HFF-Myc (cell line): ENCODE measurements at regions not wholly inside any gene's neighbourhood (a gene's known extent, or its start where the extent isn't known, plus 50 kb on each side); places are given as distances from the start of the nearest gene placed in this dataset.

ENCODE experiments used
- DNase-seq: peaks from one replicate; pipeline ENCODE4 v3.0.0-alpha.2; 2011; ENCODE audit warnings: low read depth; ENCODE audit errors: extremely low read depth
- H3K4me3 ChIP-seq: replicated peaks from 2 replicates; pipeline ENCODE4 v1.5.1; 2011; ENCODE audit warnings: low read depth, mild to moderate bottlenecking, control low read depth, low read length
- TF ChIP-seq, protein P1 (sequence below): IDR thresholded peaks from 2 replicates; pipeline ENCODE4 v1.5.1; 2012; ENCODE audit warnings: mild to moderate bottlenecking, low read depth, low read length, control low read depth; ENCODE audit errors: missing control alignments

DNA sequence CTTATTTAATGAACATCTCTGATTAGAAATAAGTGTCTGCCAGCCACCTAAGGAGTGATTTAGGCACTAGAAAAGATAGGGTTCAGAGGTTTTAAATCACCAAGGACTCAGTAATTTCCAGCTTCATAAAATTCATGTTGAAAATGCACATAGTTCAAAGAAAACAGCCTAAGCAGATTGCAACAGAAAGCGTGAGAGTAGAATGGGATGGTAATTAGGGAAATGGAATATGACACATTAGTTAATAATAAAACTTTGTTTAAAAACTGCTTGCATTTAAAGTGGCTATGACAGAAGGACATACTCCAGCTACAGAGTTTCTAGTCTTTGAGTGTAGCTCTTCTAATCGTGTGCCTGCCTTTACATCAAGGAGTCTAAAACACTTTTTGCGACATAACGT lies 490.8 kb downstream of the TLE4 start:
- DNase-seq: no peak
- TF ChIP-seq, protein P1, sequence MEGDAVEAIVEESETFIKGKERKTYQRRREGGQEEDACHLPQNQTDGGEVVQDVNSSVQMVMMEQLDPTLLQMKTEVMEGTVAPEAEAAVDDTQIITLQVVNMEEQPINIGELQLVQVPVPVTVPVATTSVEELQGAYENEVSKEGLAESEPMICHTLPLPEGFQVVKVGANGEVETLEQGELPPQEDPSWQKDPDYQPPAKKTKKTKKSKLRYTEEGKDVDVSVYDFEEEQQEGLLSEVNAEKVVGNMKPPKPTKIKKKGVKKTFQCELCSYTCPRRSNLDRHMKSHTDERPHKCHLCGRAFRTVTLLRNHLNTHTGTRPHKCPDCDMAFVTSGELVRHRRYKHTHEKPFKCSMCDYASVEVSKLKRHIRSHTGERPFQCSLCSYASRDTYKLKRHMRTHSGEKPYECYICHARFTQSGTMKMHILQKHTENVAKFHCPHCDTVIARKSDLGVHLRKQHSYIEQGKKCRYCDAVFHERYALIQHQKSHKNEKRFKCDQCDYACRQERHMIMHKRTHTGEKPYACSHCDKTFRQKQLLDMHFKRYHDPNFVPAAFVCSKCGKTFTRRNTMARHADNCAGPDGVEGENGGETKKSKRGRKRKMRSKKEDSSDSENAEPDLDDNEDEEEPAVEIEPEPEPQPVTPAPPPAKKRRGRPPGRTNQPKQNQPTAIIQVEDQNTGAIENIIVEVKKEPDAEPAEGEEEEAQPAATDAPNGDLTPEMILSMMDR: no peak
- H3K4me3 ChIP-seq: no peak overlapping the region

DNA sequence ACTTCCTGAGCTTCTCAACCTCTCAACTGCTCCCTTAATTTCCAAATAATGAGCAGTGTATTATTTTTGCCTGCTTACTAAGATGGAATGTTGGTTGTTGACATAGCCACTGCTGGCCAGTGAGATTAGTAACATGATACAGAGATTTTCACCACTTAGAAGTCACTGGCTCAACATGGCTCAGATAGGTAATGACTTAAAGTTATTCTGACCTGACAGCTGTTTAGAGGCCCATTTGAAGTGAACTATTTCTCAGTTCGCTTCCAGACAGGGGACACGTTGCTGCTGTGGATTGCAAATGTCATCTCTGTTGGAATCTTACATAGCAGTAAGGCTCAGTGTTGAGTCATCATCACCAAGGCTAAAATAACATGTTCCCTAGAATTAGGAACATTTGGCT lies 490.2 kb downstream of the TLE4 start:
- TF ChIP-seq, protein P1: no peak
- peak; percentile 43 for DNase-seq

DNA sequence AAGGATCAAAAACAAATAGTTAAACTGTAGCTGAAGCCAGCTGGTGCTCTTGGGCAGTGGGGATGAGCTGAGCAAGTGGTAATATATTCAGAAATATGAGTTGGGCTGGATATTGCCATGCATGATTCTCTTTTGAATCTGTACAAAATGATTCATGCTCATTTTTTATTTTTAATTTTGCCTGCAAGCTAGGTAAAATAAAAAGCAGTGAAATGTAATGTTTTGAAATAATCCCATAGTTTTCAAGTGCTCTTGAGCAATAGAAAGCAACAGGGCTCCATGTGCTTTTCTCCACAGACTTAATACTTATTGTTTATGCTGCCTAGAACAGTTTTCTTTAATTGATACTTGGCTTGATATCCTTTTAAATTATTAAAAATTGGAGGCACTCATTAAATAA lies 489.3 kb downstream of the TLE4 start:
- no peak for DNase-seq
- TF ChIP-seq, protein P1: no peak
- H3K4me3 ChIP-seq: no peak overlapping the region

More for the DNA sequence above, 490.2 kb downstream of the TLE4 start:
- H3K4me3 ChIP-seq: no peak overlapping the region

DNA sequence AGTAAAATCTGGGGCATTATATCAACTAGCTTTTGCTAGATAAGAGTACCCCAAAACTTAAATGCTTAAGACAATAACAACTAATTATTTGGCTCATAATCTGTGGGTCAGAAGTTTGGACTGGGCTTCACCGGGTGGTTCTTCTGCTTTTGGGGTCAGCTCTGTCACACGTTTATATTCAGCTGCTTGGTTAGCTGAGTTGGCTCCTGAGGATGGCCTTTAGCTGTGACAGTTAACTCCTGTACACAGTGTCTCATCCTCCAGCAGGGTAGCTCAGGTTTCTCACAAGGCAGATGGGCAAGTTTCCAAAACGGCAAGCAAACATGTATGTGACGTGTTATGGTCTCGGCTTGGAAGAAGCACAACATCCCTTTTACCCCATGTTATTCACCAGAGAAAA lies 488.2 kb downstream of the TLE4 start:
- TF ChIP-seq, protein P1: no peak
- no peak overlapping the region for H3K4me3 ChIP-seq
- no peak for DNase-seq

DNA sequence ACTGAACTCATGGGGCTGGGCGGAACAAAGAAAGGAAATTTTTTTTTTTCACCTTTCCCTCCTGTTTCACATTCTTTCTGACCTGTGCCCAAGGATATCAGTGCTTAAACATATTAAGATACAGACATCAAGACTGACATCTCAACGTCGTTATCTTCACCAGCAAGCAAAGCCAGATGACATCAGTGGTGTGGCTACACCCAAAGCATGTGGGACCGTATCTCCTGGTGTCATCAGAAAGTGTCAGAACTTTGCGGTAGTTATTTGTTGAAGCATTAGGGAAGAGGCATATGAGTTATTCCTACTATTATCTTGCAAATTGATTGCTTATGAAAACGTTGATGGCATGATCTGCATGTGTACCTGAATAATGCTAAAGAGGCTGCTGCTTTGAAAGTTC lies 487.4 kb downstream of the TLE4 start:
- TF ChIP-seq, protein P1: no peak
- no peak overlapping the region for H3K4me3 ChIP-seq

DNA sequence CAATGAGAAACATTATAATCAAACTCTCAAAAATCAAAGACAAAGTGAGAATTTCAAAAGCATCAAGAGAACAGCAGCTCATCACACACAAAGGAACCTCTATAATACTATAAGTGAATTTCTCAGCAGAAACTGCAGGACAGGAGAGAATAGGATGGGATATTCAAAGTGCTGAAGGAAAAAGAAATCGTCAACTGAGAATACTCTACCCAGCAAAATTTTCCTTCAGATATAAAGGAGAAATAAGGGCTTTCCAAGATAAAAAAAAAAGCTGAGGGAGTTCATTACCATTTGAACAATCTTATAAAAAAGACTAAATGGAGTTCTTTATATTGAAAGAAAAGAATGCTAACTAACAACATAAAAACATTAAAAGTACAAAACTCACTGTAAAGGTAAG lies 481.1 kb downstream of the TLE4 start:
- no peak overlapping the region for H3K4me3 ChIP-seq
- TF ChIP-seq, protein P1: no peak
- DNase-seq: no peak

More for the DNA sequence above, 487.4 kb downstream of the TLE4 start:
- no peak for DNase-seq

DNA sequence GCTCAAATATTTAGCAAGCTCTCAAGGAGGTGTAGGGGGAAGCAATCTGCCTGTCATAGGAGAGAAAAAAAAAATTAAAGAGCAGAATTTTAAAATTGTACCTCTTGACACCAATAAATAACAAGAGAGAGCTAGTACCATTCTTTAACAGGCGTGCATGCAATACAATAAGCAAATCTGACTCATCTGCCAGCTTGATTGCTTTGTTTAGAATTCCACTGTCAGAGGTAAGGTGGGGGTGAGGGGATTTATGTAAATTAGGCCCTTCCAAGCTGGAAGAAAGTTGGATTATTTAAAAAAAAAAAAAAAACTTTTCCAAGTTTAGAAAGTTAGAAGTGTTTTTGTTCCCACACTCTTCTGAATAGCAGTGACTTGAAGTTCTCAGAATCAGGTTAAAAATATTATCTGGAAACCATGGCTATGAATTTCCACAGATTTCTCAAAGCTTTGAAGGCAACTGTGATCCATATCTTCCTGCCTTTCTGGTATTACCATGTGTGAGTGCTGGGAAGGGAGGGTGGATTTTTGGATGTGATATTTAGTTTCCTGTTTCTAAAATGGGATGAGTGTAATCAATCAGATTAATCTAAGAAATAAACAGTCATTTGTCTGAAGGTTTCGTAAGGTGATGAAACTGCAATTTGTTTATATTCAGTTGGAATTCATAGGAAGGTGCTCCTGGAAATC lies 477.5 kb downstream of the TLE4 start:
- DNase-seq: no peak
- no peak overlapping the region for H3K4me3 ChIP-seq
- TF ChIP-seq, protein P1: no peak
